GM12878 (cell line): ENCODE measurements at regions not wholly inside any gene's neighbourhood (a gene's known extent, or its start where the extent isn't known, plus 50 kb on each side); places are given as distances from the start of the nearest gene placed in this dataset.

Experiments
- ATAC-seq: fragments of 200-7000 bp; cut with Tn5 transposase; 3 replicates; pipeline ENCODE4 v1.9.1; 2020; ENCODE audit warnings: mild to moderate bottlenecking, moderate library complexity
- BruUV-seq: library from RNA; stranded (reverse); fragments of 400-500 nt; replicated peaks from 2 replicates; lab custom pipeline; 2021; lab: Mats Ljungman, UMichigan
- CTCF ChIA-PET: fragments of 300-600 bp; sonication (Branson Sonifier 250); formaldehyde crosslinking; extraction: SDS; loops from one replicate; lab custom pipeline; 2021; ENCODE audit warnings: inconsistent platforms; lab: Yijun Ruan, JAX
- POLR2A ChIA-PET: fragments of 350-600 bp; formaldehyde crosslinking; extraction: SDS; loops from one replicate; lab custom pipeline; 2021; ENCODE audit warnings: inconsistent platforms; lab: Charles Lee
- RAD21 ChIA-PET: fragments of 300-600 bp; sonication (Branson Sonifier 250); formaldehyde crosslinking; loops from one replicate; lab custom pipeline; 2023; ENCODE audit warnings: antibody characterized with exemption; ENCODE audit not compliant: unreplicated experiment; lab: Charles Lee
- SMC1A ChIA-PET: fragments of 300-600 bp; sonication (Branson Sonifier 250); formaldehyde crosslinking; loops from one replicate; lab custom pipeline; 2023; ENCODE audit not compliant: unreplicated experiment, uncharacterized antibody; lab: Charles Lee
- DNase-seq: peaks from one replicate; pipeline ENCODE4 v3.0.0-alpha.2; 2011; ENCODE audit warnings: low read depth, low spot score
- FAIRE-seq: peaks from 3 replicates; lab custom pipeline; 2011; peaks lifted over from hg19 to GRCh38; lab: Jason Lieb, UNC
- H2AFZ ChIP-seq: 2 replicates; pipeline ENCODE4 v1.6.0; 2011; ENCODE audit warnings: low read depth, low read length, control low read depth; ENCODE audit not compliant: control insufficient read depth
- H3K27ac ChIP-seq: 2 replicates; pipeline ENCODE4 v1.5.1; 2011; ENCODE audit warnings: control low read depth; ENCODE audit not compliant: control insufficient read depth, insufficient read depth
- H3K27me3 ChIP-seq, 2 experiments: replicated peaks in 1 of 2; 2 replicates each; pipeline versions ENCODE4 v1.6.0 to v1.6.1; 2011; ENCODE audit warnings: low read length in 1 of 2; ENCODE audit not compliant: control insufficient read depth in 2 of 2, insufficient read depth in 2 of 2
- H3K36me3 ChIP-seq, 2 experiments: 2 replicates each; pipeline ENCODE4 v1.5.1; 2011; ENCODE audit warnings: low read length in 1 of 2; ENCODE audit not compliant: control insufficient read depth in 2 of 2, insufficient read depth in 2 of 2
- H3K4me1 ChIP-seq: 2 replicates; pipeline ENCODE4 v1.6.1; 2011; ENCODE audit warnings: mild to moderate bottlenecking, low read length, moderate library complexity, mixed read lengths; ENCODE audit not compliant: control insufficient read depth, insufficient read depth
- H3K4me2 ChIP-seq: 2 replicates; pipeline ENCODE4 v1.6.0; 2011; ENCODE audit warnings: control low read depth; ENCODE audit not compliant: control insufficient read depth, insufficient read depth
- H3K4me3 ChIP-seq: fragments of 200-600 bp; sonication (generic); 2 replicates; pipeline ENCODE4 v1.5.1; 2016
- H3K79me2 ChIP-seq: 2 replicates; pipeline ENCODE4 v1.6.0; 2011; ENCODE audit warnings: low read length; ENCODE audit not compliant: control insufficient read depth, insufficient read depth
- H3K9ac ChIP-seq: 2 replicates; pipeline ENCODE4 v1.8.0; 2011; ENCODE audit warnings: low read length, control low read depth, mixed read lengths; ENCODE audit not compliant: control insufficient read depth, insufficient read depth
- H3K9me3 ChIP-seq: replicated peaks from 3 replicates; pipeline ENCODE4 v1.5.1; 2011; ENCODE audit warnings: mild to moderate bottlenecking, low read length; ENCODE audit not compliant: control insufficient read depth, insufficient read depth
- H4K20me1 ChIP-seq: 2 replicates; pipeline ENCODE4 v1.6.0; 2011; ENCODE audit not compliant: control insufficient read depth, insufficient read depth
- CBFB ChIP-seq: IDR thresholded peaks from 2 replicates; pipeline ENCODE4 v1.6.1; 2016; ENCODE audit warnings: antibody characterized with exemption, low read depth
- CREM ChIP-seq: IDR thresholded peaks from 2 replicates; pipeline ENCODE4 v1.6.1; 2014; ENCODE audit warnings: antibody characterized with exemption, low read depth
- EED ChIP-seq: sonication (generic); IDR thresholded peaks from 2 replicates; pipeline ENCODE4 v1.6.1; 2016; ENCODE audit warnings: antibody characterized with exemption, low read depth
- FOXK2 ChIP-seq: fragments of 450-650 bp; IDR thresholded peaks from 2 replicates; pipeline ENCODE4 v1.6.1; 2017; ENCODE audit warnings: mild to moderate bottlenecking, moderate library complexity
- KAT2A ChIP-seq: conservative IDR thresholded peaks from 2 replicates; pipeline ENCODE4 v1.6.1; 2011; ENCODE audit warnings: low read depth, low read length; ENCODE audit not compliant: control insufficient read depth
- MTA2 ChIP-seq: fragments of 450-650 bp; IDR thresholded peaks from 2 replicates; pipeline ENCODE4 v1.6.1; 2016; ENCODE audit warnings: low read depth, mild to moderate bottlenecking, moderate library complexity
- NFXL1 ChIP-seq: fragments of 450-650 bp; IDR thresholded peaks from 2 replicates; pipeline ENCODE4 v1.6.1; 2017; ENCODE audit warnings: antibody characterized with exemption, mild to moderate bottlenecking, borderline replicate concordance
- RELA ChIP-seq: fragments of 450-650 bp; IDR thresholded peaks from 2 replicates; pipeline ENCODE4 v1.8.0; 2014; ENCODE audit warnings: borderline replicate concordance; ENCODE audit not compliant: partially characterized antibody
- SIN3A ChIP-seq: IDR thresholded peaks from 2 replicates; pipeline ENCODE4 v1.6.1; 2012; ENCODE audit warnings: low read depth, low read length, improper control_type of control experiment
- SIX5 ChIP-seq: IDR thresholded peaks from 2 replicates; pipeline ENCODE4 v1.6.1; 2011; ENCODE audit warnings: mild to moderate bottlenecking, low read depth, low read length, moderate library complexity; ENCODE audit not compliant: severe bottlenecking
- SUZ12 ChIP-seq: fragments of 200-600 bp; sonication (generic); IDR thresholded peaks from one replicate; pipeline ENCODE4 v1.6.1; 2018; ENCODE audit warnings: antibody characterized with exemption, mild to moderate bottlenecking; ENCODE audit not compliant: unreplicated experiment
- TAF1 ChIP-seq: IDR thresholded peaks from 2 replicates; pipeline ENCODE4 v1.6.1; 2011; ENCODE audit warnings: mild to moderate bottlenecking, low read depth, low read length, borderline replicate concordance
- in situ Hi-C: fragments of 300-500 bp; cut with MboI; formaldehyde crosslinking; loops from 9 replicates; pipeline ENCODE4 v1.14.3; 2018; ENCODE audit warnings: mixed read lengths
- intact Hi-C: fragments of 100-400 bp; cut with micrococcal nuclease; formaldehyde crosslinking; loops from one replicate; pipeline ENCODE4 v1.14.2; 2022; ENCODE audit not compliant: unreplicated experiment
- TF ChIP-seq, protein P1 (sequence below): IDR thresholded peaks from 2 replicates; pipeline ENCODE4 v1.6.1; 2012; ENCODE audit warnings: improper control_type of control experiment, low read depth, low read length; ENCODE audit not compliant: insufficient replicate concordance
- TF ChIP-seq, protein P2 (sequence below): IDR thresholded peaks from 2 replicates; pipeline ENCODE4 v1.6.1; 2012; ENCODE audit warnings: low read length, inconsistent platforms
- TF ChIP-seq, protein P3 (sequence below): fragments of 450-650 bp; IDR thresholded peaks from 2 replicates; pipeline ENCODE4 v1.6.1; 2017; ENCODE audit warnings: borderline replicate concordance

DNA sequence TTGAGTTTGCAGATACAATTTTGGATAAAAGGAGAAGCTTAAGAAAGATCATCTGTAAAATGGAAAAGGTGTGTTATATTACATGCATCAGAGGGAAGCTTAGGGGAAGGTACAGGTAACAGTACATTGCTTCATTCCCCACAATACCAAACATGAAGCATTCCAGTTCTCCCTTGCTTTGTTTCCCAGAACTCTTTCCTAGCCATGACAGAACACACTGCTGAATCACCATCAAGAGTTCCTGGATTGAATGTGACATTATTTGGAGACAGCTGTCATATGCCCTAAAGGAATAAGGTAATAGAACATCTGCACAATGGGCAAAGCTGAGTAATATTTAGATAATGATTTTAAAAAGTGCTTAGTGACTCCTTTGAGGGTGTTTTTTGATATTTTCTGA lies 303.5 kb upstream of the ST8SIA4 start:
- H3K79me2 ChIP-seq: no peaks in the 10 kb centered on the region
- H2AFZ ChIP-seq: no peak overlapping the region
- in situ Hi-C loops: no loop called here
- ChIA-PET SMC1A (no interaction called here), CTCF (no interaction called here), RAD21 (no interaction called here), POLR2A (no interaction called here)
- H3K9me3 ChIP-seq: no peaks in the 10 kb centered on the region
- intact Hi-C loops: no loop called here
- no peaks in the 10 kb centered on the region for H3K4me1 ChIP-seq
- no peaks in the 10 kb centered on the region for H3K36me3 ChIP-seq
- no TSS peak for BruUV-seq
- no peak overlapping the region for H3K4me2 ChIP-seq
- TF ChIP-seq CREM (no peak), SUZ12 (no peak), SIX5 (no peak), CBFB (no peak), SIN3A (no peak), FOXK2 (no peak), RELA (no peak), EED (no peak), MTA2 (no peak), NFXL1 (no peak), TAF1 (no peak), KAT2A (no peak)
- TF ChIP-seq, protein P1, sequence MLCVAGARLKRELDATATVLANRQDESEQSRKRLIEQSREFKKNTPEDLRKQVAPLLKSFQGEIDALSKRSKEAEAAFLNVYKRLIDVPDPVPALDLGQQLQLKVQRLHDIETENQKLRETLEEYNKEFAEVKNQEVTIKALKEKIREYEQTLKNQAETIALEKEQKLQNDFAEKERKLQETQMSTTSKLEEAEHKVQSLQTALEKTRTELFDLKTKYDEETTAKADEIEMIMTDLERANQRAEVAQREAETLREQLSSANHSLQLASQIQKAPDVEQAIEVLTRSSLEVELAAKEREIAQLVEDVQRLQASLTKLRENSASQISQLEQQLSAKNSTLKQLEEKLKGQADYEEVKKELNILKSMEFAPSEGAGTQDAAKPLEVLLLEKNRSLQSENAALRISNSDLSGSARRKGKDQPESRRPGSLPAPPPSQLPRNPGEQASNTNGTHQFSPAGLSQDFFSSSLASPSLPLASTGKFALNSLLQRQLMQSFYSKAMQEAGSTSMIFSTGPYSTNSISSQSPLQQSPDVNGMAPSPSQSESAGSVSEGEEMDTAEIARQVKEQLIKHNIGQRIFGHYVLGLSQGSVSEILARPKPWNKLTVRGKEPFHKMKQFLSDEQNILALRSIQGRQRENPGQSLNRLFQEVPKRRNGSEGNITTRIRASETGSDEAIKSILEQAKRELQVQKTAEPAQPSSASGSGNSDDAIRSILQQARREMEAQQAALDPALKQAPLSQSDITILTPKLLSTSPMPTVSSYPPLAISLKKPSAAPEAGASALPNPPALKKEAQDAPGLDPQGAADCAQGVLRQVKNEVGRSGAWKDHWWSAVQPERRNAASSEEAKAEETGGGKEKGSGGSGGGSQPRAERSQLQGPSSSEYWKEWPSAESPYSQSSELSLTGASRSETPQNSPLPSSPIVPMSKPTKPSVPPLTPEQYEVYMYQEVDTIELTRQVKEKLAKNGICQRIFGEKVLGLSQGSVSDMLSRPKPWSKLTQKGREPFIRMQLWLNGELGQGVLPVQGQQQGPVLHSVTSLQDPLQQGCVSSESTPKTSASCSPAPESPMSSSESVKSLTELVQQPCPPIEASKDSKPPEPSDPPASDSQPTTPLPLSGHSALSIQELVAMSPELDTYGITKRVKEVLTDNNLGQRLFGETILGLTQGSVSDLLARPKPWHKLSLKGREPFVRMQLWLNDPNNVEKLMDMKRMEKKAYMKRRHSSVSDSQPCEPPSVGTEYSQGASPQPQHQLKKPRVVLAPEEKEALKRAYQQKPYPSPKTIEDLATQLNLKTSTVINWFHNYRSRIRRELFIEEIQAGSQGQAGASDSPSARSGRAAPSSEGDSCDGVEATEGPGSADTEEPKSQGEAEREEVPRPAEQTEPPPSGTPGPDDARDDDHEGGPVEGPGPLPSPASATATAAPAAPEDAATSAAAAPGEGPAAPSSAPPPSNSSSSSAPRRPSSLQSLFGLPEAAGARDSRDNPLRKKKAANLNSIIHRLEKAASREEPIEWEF: no peak
- TF ChIP-seq, protein P2, sequence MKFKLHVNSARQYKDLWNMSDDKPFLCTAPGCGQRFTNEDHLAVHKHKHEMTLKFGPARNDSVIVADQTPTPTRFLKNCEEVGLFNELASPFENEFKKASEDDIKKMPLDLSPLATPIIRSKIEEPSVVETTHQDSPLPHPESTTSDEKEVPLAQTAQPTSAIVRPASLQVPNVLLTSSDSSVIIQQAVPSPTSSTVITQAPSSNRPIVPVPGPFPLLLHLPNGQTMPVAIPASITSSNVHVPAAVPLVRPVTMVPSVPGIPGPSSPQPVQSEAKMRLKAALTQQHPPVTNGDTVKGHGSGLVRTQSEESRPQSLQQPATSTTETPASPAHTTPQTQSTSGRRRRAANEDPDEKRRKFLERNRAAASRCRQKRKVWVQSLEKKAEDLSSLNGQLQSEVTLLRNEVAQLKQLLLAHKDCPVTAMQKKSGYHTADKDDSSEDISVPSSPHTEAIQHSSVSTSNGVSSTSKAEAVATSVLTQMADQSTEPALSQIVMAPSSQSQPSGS: no peak
- TF ChIP-seq, protein P3, sequence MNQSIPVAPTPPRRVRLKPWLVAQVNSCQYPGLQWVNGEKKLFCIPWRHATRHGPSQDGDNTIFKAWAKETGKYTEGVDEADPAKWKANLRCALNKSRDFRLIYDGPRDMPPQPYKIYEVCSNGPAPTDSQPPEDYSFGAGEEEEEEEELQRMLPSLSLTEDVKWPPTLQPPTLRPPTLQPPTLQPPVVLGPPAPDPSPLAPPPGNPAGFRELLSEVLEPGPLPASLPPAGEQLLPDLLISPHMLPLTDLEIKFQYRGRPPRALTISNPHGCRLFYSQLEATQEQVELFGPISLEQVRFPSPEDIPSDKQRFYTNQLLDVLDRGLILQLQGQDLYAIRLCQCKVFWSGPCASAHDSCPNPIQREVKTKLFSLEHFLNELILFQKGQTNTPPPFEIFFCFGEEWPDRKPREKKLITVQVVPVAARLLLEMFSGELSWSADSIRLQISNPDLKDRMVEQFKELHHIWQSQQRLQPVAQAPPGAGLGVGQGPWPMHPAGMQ: no peak
- H3K27ac ChIP-seq: no peak overlapping the region
- H3K4me3 ChIP-seq: no peak overlapping the region
- H3K9ac ChIP-seq: no peak overlapping the region
- no peaks in the 10 kb centered on the region for H4K20me1 ChIP-seq
- DNase-seq: no peak
- no peaks in the 10 kb centered on the region for H3K27me3 ChIP-seq
- ATAC-seq: no peak
- no peak for FAIRE-seq
